HepG2 (cell line): ENCODE measurements at regions not wholly inside any gene's neighbourhood (a gene's known extent, or its start where the extent isn't known, plus 50 kb on each side); places are given as distances from the start of the nearest gene placed in this dataset.

Experiments used
- AFF4 ChIP-seq: sonication (generic); formaldehyde crosslinking; IDR thresholded peaks from 2 replicates; pipeline ENCODE4 v1.4.0; 2020; ENCODE audit warnings: missing genetic modification reagents
- AGO1 ChIP-seq: fragments of 200-400 bp; formaldehyde crosslinking; IDR thresholded peaks from 2 replicates; pipeline ENCODE4 v1.6.1; 2017; ENCODE audit warnings: mild to moderate bottlenecking, low read depth, low read length, moderate library complexity; ENCODE audit not compliant: poor library complexity, severe bottlenecking
- ARID3A ChIP-seq: IDR thresholded peaks from 2 replicates; pipeline ENCODE4 v1.6.1; 2012; ENCODE audit warnings: low read depth, low read length, improper control_type of control experiment
- BRF2 ChIP-seq: sonication (generic); formaldehyde crosslinking; IDR thresholded peaks from 2 replicates; pipeline ENCODE4 v1.8.1; 2022; ENCODE audit warnings: mild to moderate bottlenecking, missing genetic modification reagents
- EP300 ChIP-seq, 3 experiments: sonication (generic) in 1 of 3; formaldehyde crosslinking in 1 of 3; IDR thresholded peaks; 2 replicates each; pipeline versions ENCODE4 v1.5.1 to v1.6.1; 2011 to 2020; ENCODE audit warnings: low read depth in 2 of 3, low read length in 2 of 3, borderline replicate concordance in 1 of 3, improper control_type of control experiment in 1 of 3, mild to moderate bottlenecking in 1 of 3, missing genetic modification reagents in 1 of 3, moderate library complexity in 1 of 3
- GATAD1 ChIP-seq: IDR thresholded peaks from 2 replicates; pipeline ENCODE4 v1.6.1; 2016; ENCODE audit warnings: missing genetic modification reagents, missing compliant biosample characterization
- HDAC1 ChIP-seq: sonication (generic); formaldehyde crosslinking; IDR thresholded peaks from 2 replicates; pipeline ENCODE4 v1.5.1; 2020; ENCODE audit warnings: mild to moderate bottlenecking, missing genetic modification reagents
- HHEX ChIP-seq: IDR thresholded peaks from 2 replicates; pipeline ENCODE4 v1.6.1; 2016; ENCODE audit warnings: control low read depth
- HMGXB4 ChIP-seq, 2 experiments: sonication (generic) in 1 of 2; formaldehyde crosslinking in 1 of 2; IDR thresholded peaks; 2 replicates each; pipeline versions ENCODE4 v1.4.0 to v1.6.1; 2018 to 2020; ENCODE audit warnings: missing genetic modification reagents in 2 of 2, borderline replicate concordance in 1 of 2, low read depth in 1 of 2, mild to moderate bottlenecking in 1 of 2, missing biosample characterization in 1 of 2
- HNRNPK ChIP-seq: fragments of 200-400 bp; formaldehyde crosslinking; IDR thresholded peaks from 2 replicates; pipeline ENCODE4 v1.6.1; 2018; ENCODE audit warnings: low read length, low read depth, moderate library complexity, mild to moderate bottlenecking; ENCODE audit not compliant: poor library complexity, severe bottlenecking
- SOX13 ChIP-seq, 3 experiments: fragments of 450-650 bp in 1 of 3; sonication (generic) in 1 of 3; formaldehyde crosslinking in 1 of 3; IDR thresholded peaks in 2 of 3; conservative IDR thresholded peaks in 1 of 3; 2 replicates each; pipeline versions ENCODE4 v1.5.0 to v1.6.1; 2016 to 2020; ENCODE audit warnings: antibody characterized with exemption in 1 of 3, mild to moderate bottlenecking in 1 of 3, missing compliant biosample characterization in 1 of 3, missing genetic modification reagents in 1 of 3, moderate library complexity in 1 of 3
- TBX3 ChIP-seq: fragments of 450-650 bp; IDR thresholded peaks from 2 replicates; pipeline ENCODE4 v1.6.1; 2017; ENCODE audit warnings: antibody characterized with exemption, mild to moderate bottlenecking, inconsistent platforms, borderline replicate concordance
- TCF7 ChIP-seq: sonication (generic); IDR thresholded peaks from 2 replicates; pipeline ENCODE4 v1.6.1; 2016; ENCODE audit warnings: antibody characterized with exemption, low read depth
- ZBTB34 ChIP-seq: sonication (generic); formaldehyde crosslinking; IDR thresholded peaks from 2 replicates; pipeline ENCODE4 v1.8.0; 2022; ENCODE audit warnings: mild to moderate bottlenecking, missing genetic modification reagents
- ZNF34 ChIP-seq: sonication (generic); formaldehyde crosslinking; IDR thresholded peaks from 2 replicates; pipeline ENCODE4 v1.4.0; 2020; ENCODE audit warnings: mild to moderate bottlenecking, missing genetic modification reagents, borderline replicate concordance

GRCh38 chr5:91313757-91314673, 69.1 kb downstream of the ARRDC3 start (continued):
- TF ChIP-seq AFF4 (CRISPR knock-in tag), result 0 out of 2 replicates have a peak, but pooled peaks have one; percentile 67
- no peak for TF ChIP-seq HNRNPK
- 0 out of 2 replicates have a peak, but pooled peaks have one; percentile 41 for TF ChIP-seq ZNF34 (CRISPR knock-in tag)
- TF ChIP-seq AGO1, result no peak
- no peak for TF ChIP-seq BRF2 (CRISPR knock-in tag)
- 0 out of 2 replicates have a peak, but pooled peaks have one; percentile 30 for TF ChIP-seq TBX3
- TF ChIP-seq EP300 (IDR thresholded peaks at IDR 0.05; ENCODE audit: low read depth in 2 of 2, low read length in 2 of 2), result peak; percentile 34 to 81; a peak in 2 of 4 replicates
- peak; percentile 84 for TF ChIP-seq EP300 (CRISPR knock-in tag; IDR thresholded peaks at IDR 0.05; ENCODE audit: borderline replicate concordance)
- 0 out of 2 replicates have a peak, but pooled peaks have one; percentile 11 for TF ChIP-seq HHEX (CRISPR knock-in tag)
- peak; percentile 79 for TF ChIP-seq TCF7
- no peak for TF ChIP-seq ZBTB34
- TF ChIP-seq GATAD1 (CRISPR knock-in tag), result 0 out of 2 replicates have a peak, but pooled peaks have one; percentile 36
- TF ChIP-seq SOX13 (IDR thresholded peaks at IDR 0.05), result peak; percentile 29; the same call in 1 of the 2 replicates
- peak in 1 of 2 experiments; percentile 72; a peak in 2 of 4 replicates for TF ChIP-seq SOX13 (CRISPR knock-in tag; conservative IDR thresholded peaks at IDR 0.05 in 1 of 2, IDR thresholded peaks at IDR 0.05 in 1 of 2)
- TF ChIP-seq HDAC1 (CRISPR knock-in tag), result no peak
- TF ChIP-seq HMGXB4 (CRISPR knock-in tag; IDR thresholded peaks at IDR 0.05; ENCODE audit: borderline replicate concordance in 1 of 2, low read depth in 1 of 2), result no peak
- peak; percentile 69; the same call in 1 of the 2 replicates for TF ChIP-seq ARID3A
